Nephron progenitor cell (in vitro differentiated cells): ENCODE measurements at regions not wholly inside any gene's neighbourhood (a gene's known extent, or its start where the extent isn't known, plus 50 kb on each side); places are given as distances from the start of the nearest gene placed in this dataset.

Source experiments
- DNase-seq: peaks from one replicate; pipeline ENCODE4 v3.0.0; 2021
- H3K27ac Mint-ChIP-seq: 2 replicates; pipeline ENCODE4 v1.8.0; 2021; ENCODE audit warnings: mild to moderate bottlenecking, moderate library complexity, mixed read lengths
- H3K27me3 Mint-ChIP-seq: 2 replicates; pipeline ENCODE4 v1.8.0; 2021; ENCODE audit warnings: mild to moderate bottlenecking, low read depth, mixed read lengths; ENCODE audit not compliant: poor library complexity
- H3K36me3 Mint-ChIP-seq: 2 replicates; pipeline ENCODE4 v1.8.0; 2021; ENCODE audit warnings: low read depth, mixed read lengths
- H3K4me1 Mint-ChIP-seq: 2 replicates; pipeline ENCODE4 v1.8.0; 2021; ENCODE audit warnings: mixed read lengths
- H3K4me3 Mint-ChIP-seq: 2 replicates; pipeline ENCODE4 v1.8.0; 2021; ENCODE audit warnings: mild to moderate bottlenecking, moderate library complexity, mixed read lengths
- H3K9me3 Mint-ChIP-seq: 2 replicates; pipeline ENCODE4 v1.8.0; 2021; ENCODE audit warnings: mild to moderate bottlenecking, moderate library complexity, mixed read lengths
- CTCF ChIP-seq: fragments of 200-600 bp; sonication (generic); IDR thresholded peaks from 2 replicates; pipeline ENCODE4 v1.5.0; 2021; ENCODE audit warnings: antibody characterized with exemption

- no peak overlapping the region for H3K27ac Mint-ChIP-seq
- no peaks in the 10 kb centered on the region for H3K36me3 Mint-ChIP-seq
- no peaks in the 10 kb centered on the region for H3K4me1 Mint-ChIP-seq
- DNase-seq: no peak
- TF ChIP-seq CTCF: no peak
- no peaks in the 10 kb centered on the region for H3K9me3 Mint-ChIP-seq
- H3K27me3 Mint-ChIP-seq: peaks cover 14% of the 10 kb centered on the region
- no peak overlapping the region for H3K4me3 Mint-ChIP-seq
Observed at GRCh38 chr9:84054341-84055010, 73.9 kb downstream of the RMI1 start.

- DNase-seq: no peak
- H3K4me1 Mint-ChIP-seq: no peaks in the 10 kb centered on the region
- no peak for TF ChIP-seq CTCF
- peaks cover 11% of the 10 kb centered on the region for H3K27me3 Mint-ChIP-seq
- no peak overlapping the region for H3K27ac Mint-ChIP-seq
- H3K36me3 Mint-ChIP-seq: no peaks in the 10 kb centered on the region
- H3K4me3 Mint-ChIP-seq: no peak overlapping the region
- H3K9me3 Mint-ChIP-seq: no peaks in the 10 kb centered on the region
Observed at GRCh38 chr9:84057662-84058061, 77.1 kb downstream of the RMI1 start.

DNA sequence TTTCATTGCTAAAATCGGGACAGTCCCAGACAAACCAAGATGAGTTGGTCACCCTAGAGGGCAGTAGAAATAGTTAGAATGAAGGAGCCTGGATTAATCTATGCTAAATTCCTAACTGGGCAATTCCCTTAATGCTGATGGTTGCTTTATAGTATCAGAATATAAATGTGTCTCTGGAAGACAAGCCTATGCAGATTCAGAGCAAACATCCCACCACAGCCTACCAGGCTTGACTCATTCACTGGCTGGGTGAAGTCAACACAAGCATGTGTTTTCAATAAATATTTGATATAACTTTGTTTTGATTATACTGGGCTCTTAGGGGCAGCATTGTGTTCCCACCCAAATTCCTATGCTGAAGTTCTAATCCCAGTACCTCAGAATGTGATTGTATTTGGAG lies 79.3 kb downstream of the RMI1 start:
- Mint-ChIP-seq H3K4me1 (no peaks in the 10 kb centered on the region), H3K27me3 (peaks cover 4% of the 10 kb centered on the region), H3K9me3 (no peaks in the 10 kb centered on the region), H3K27ac (no peak overlapping the region), H3K36me3 (no peaks in the 10 kb centered on the region), H3K4me3 (no peak overlapping the region)
- TF ChIP-seq CTCF: no peak
- no peak for DNase-seq

- TF ChIP-seq CTCF: no peak
- no peak for DNase-seq
- Mint-ChIP-seq H3K4me3 (no peak overlapping the region), H3K4me1 (no peaks in the 10 kb centered on the region), H3K27me3 (peaks cover 11% of the 10 kb centered on the region), H3K27ac (no peak overlapping the region), H3K36me3 (no peaks in the 10 kb centered on the region), H3K9me3 (no peaks in the 10 kb centered on the region)
Observed at GRCh38 chr9:84061613-84062193, 81.1 kb downstream of the RMI1 start.

GRCh38 chr9:84062538-84062937 lies 81.9 kb downstream of the RMI1 start:
- Mint-ChIP-seq H3K27ac (no peak overlapping the region), H3K4me1 (no peaks in the 10 kb centered on the region), H3K9me3 (no peaks in the 10 kb centered on the region), H3K36me3 (no peaks in the 10 kb centered on the region), H3K4me3 (no peak overlapping the region), H3K27me3 (peaks cover 11% of the 10 kb centered on the region)
- DNase-seq: no peak
- no peak for TF ChIP-seq CTCF

DNA sequence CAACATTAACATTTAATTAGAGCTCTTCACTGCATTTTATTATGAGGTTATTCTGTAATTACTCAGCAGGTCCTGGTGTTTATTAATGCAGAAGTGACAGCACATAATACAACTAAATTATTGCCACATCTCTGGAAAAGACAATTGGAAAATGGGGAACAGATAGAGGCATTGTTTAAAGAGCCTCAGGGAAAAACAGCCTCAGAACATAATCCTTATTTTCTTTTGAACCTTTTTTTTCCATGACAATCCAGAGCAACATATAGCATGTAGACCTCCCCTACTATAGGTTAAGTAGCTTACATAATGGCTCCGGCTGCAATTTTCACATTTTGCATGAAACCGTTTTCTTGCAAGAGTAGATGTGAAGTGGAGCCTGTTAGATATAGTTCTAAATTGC lies 87.2 kb downstream of the RMI1 start:
- H3K4me1 Mint-ChIP-seq: no peaks in the 10 kb centered on the region
- peaks cover 7% of the 10 kb centered on the region for H3K27me3 Mint-ChIP-seq
- H3K9me3 Mint-ChIP-seq: no peaks in the 10 kb centered on the region
- no peaks in the 10 kb centered on the region for H3K36me3 Mint-ChIP-seq
- no peak for DNase-seq
- no peak for TF ChIP-seq CTCF
- no peak overlapping the region for H3K27ac Mint-ChIP-seq
- no peak overlapping the region for H3K4me3 Mint-ChIP-seq
